ENCODE measurements at regions not wholly inside any gene's neighbourhood (a gene's known extent, or its start where the extent isn't known, plus 50 kb on each side); places are given as distances from the start of the nearest gene placed in this dataset.

DNA sequence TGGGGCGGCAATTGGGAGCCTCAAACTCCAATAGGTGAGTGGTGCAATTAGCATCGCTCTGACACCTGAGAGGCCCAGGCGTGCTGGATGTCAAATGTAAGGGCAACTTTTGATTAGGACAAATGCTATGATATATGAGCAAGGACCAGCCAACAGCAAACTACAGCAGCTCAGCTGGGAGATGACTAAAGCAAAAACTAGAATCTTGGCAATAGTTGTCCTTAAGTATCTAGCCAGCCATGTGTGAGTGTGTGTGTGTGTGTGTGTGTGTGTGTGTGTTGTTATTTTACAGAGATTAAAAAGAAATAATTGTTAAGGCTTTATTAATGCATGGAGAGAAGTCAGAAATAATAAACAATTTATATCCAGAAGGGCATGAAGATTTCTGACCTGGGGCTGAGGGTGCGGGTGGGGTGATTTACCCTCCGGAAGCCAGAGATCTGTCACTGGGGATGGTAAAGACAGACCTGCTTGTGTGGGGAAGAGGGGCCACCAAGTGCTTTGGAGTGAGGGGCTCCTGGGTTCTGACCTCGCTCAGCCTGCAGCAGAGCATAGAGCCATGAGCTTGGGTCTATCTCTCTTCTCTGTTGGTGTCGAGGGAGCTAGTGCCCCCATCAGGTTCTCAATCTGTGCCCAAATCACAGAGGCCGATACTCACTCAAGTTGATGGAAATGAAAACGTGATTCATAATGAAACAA, 77.3 kb downstream of the EMX2 start:
- TF ChIP-seq POLR2A (IDR thresholded peaks at IDR 0.05) (no peak), CTCF (IDR thresholded peaks at IDR 0.05) (no peak), EP300 (IDR thresholded peaks at IDR 0.05) (no peak)
- intact Hi-C loops (cut with DNase I), result no loop called here
- Histone ChIP-seq H3K9me3 (no peaks in the 10 kb centered on the region), H3K4me3 (no peak overlapping the region), H3K27me3 (no peaks in the 10 kb centered on the region), H3K36me3 (no peaks in the 10 kb centered on the region), H3K4me1 (ENCODE audit: insufficient read depth) (no peaks in the 10 kb centered on the region), H3K27ac (no peak overlapping the region)
- WGBS, 3 donors, result 88 to 92% (median 90%) methylated on average over 9 of the region's 9 CpGs
- no peak for DNase-seq

DNA sequence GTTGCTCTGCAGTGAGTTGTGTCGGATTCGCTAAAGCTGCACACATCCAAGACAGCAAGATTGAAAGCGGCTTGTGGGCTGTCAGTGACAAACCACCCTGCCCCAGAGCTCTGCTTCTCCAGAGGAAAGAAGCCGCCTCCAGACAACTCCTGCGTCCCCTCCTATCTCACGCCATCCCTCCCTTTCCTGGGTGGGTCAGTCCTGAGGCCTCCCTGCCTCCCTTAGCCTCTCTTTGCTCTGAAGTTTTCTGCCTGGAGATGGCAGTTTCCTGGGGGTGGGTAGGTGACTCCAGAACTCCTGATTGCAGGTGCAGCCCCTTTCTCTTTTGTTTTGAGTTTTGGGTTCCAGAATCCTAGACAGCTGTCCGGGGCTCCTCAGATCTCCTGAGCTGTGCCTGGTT, 78.7 kb downstream of the EMX2 start:
- Histone ChIP-seq H3K4me3 (no peak overlapping the region), H3K4me1 (ENCODE audit: insufficient read depth) (no peaks in the 10 kb centered on the region), H3K9me3 (no peaks in the 10 kb centered on the region), H3K27ac (no peak overlapping the region), H3K36me3 (no peaks in the 10 kb centered on the region), H3K27me3 (no peaks in the 10 kb centered on the region)
- 75 to 91% (median 77%) methylated on average over 7 of the region's 7 CpGs for WGBS, 3 donors
- TF ChIP-seq POLR2A (IDR thresholded peaks at IDR 0.05) (no peak), EP300 (IDR thresholded peaks at IDR 0.05) (no peak), CTCF (IDR thresholded peaks at IDR 0.05) (no peak)
- intact Hi-C loops (cut with DNase I), result no loop called here
- no peak for DNase-seq

GRCh38 chr10:117621795-117622420, 79.4 kb downstream of the EMX2 start:
- H3K36me3 ChIP-seq, result no peaks in the 10 kb centered on the region
- no peak overlapping the region for H3K4me3 ChIP-seq
- WGBS, 3 donors, result 66 to 83% (median 70%) methylated on average over 8 of the region's 8 CpGs
- TF ChIP-seq POLR2A (IDR thresholded peaks at IDR 0.05) (no peak), CTCF (IDR thresholded peaks at IDR 0.05) (no peak), EP300 (IDR thresholded peaks at IDR 0.05) (no peak)
- no peaks in the 10 kb centered on the region for H3K9me3 ChIP-seq
- intact Hi-C loops (cut with DNase I), result no loop called here
- H3K27ac ChIP-seq, result no peak overlapping the region
- no peaks in the 10 kb centered on the region for H3K27me3 ChIP-seq
- no peaks in the 10 kb centered on the region for H3K4me1 ChIP-seq (ENCODE audit: insufficient read depth)
- DNase-seq, result no peak

- Histone ChIP-seq H3K9me3 (no peaks in the 10 kb centered on the region), H3K4me3 (no peak overlapping the region), H3K4me1 (ENCODE audit: insufficient read depth) (no peaks in the 10 kb centered on the region), H3K36me3 (no peaks in the 10 kb centered on the region), H3K27ac (no peak overlapping the region), H3K27me3 (no peaks in the 10 kb centered on the region)
- 85 to 91% (median 88%) methylated on average over 10 of the region's 10 CpGs for WGBS, 3 donors
- DNase-seq, result no peak
- no peak for TF ChIP-seq EP300 (IDR thresholded peaks at IDR 0.05)
- intact Hi-C loops (cut with DNase I), result no loop called here
Observed at GRCh38 chr10:117622471-117623184, 80.1 kb downstream of the EMX2 start.

DNA sequence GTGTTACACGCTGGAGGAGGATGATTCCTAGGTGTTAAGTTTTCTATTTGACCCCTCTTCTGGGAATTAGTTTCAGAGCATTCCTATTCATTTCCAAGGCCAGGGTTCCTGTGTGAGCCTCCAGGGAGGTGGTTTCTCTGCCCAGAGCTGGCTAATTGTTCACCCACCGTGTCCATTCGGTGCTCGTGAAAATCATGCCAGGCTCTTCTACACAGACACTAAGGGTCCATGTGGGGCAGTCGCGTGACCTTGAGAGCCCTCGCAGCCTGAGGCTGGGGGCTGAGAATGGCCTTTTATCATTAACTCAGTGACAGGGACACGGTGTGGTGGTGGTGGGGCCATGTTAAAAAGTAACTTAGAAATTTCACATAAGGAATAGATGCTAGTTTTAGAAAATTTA, 83.7 kb downstream of the EMX2 start:
- Histone ChIP-seq H3K27ac (no peak overlapping the region), H3K36me3 (no peaks in the 10 kb centered on the region), H3K4me3 (no peak overlapping the region), H3K9me3 (no peaks in the 10 kb centered on the region), H3K4me1 (ENCODE audit: insufficient read depth) (no peaks in the 10 kb centered on the region), H3K27me3 (no peaks in the 10 kb centered on the region)
- TF ChIP-seq EP300 (IDR thresholded peaks at IDR 0.05), result no peak
- WGBS, 3 donors, result 85 to 93% (median 91%) methylated on average over 8 of the region's 8 CpGs
- no peak for DNase-seq
- intact Hi-C loops (cut with DNase I), result no loop called here
